ENCODE measurements at regions not wholly inside any gene's neighbourhood (a gene's known extent, or its start where the extent isn't known, plus 50 kb on each side); places are given as distances from the start of the nearest gene placed in this dataset.

DNA sequence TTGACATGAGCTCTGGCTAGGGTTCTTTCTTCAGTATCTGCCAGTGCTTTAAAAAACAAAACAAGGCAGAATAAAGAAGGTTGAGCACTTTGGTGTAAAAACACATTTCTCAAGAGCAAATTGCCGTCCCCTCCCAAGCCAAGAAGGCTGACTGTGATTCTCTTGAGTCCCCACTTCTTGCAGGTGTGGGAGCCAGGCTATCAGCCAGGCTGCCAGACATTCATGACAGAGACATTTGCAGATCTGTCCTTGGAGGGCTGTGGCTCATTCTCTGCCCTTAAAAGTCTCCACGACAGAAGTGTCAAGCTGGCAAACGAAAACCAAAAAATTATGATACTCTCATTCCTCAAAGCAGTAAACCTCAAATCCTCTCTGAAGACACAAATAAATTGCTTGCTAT lies 749.3 kb upstream of the HS6ST1 start:
- TF ChIP-seq, protein P1, sequence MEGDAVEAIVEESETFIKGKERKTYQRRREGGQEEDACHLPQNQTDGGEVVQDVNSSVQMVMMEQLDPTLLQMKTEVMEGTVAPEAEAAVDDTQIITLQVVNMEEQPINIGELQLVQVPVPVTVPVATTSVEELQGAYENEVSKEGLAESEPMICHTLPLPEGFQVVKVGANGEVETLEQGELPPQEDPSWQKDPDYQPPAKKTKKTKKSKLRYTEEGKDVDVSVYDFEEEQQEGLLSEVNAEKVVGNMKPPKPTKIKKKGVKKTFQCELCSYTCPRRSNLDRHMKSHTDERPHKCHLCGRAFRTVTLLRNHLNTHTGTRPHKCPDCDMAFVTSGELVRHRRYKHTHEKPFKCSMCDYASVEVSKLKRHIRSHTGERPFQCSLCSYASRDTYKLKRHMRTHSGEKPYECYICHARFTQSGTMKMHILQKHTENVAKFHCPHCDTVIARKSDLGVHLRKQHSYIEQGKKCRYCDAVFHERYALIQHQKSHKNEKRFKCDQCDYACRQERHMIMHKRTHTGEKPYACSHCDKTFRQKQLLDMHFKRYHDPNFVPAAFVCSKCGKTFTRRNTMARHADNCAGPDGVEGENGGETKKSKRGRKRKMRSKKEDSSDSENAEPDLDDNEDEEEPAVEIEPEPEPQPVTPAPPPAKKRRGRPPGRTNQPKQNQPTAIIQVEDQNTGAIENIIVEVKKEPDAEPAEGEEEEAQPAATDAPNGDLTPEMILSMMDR (IDR thresholded peaks at IDR 0.05; ENCODE audit: low read depth, low read length), result no peak
- no peak for TF ChIP-seq EZH2phosphoT487 (IDR thresholded peaks at IDR 0.05; ENCODE audit: low read depth)
